T-helper 9 cell (primary cell): ENCODE measurements at regions not wholly inside any gene's neighbourhood (a gene's known extent, or its start where the extent isn't known, plus 50 kb on each side); places are given as distances from the start of the nearest gene placed in this dataset.

Experiments
- DNase-seq: peaks from one replicate; pipeline ENCODE4 v3.0.0-alpha.2; 2020

DNA sequence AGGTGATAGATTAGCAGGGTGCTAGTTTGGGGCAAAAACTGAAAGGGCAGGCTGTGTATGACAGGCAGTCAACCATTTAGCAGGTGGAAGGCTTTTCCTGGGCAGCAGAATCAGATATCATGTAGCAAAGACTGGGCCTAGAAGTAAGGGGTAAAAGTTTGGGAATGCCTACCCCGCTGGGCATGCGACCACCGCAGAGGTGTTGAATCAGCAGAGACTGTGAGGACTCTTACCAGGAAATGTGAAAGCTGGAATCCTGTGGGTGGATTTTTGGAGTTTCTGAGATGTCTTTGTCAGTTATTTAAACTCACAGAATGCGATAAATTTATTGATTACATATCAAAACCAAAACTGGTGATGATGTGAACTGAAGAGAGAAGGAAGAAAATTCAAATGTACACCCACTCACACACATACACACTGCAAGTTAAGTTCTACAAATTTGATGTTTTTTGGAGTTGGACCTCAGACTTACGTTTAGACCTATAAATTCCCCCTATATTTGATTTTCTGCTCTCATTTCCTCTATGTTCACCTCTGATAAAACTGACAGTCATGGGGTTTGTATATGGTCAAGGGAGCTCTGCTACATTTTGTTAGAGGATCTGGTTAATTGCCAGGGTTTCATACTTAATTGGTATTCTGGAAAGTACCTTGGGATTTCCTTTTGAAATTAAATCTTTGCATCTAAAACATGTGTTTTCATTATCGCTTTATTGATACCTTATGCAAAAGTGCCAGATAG, 333.6 kb downstream of the CSNK1G3 start:
- DNase-seq = no peak

DNA sequence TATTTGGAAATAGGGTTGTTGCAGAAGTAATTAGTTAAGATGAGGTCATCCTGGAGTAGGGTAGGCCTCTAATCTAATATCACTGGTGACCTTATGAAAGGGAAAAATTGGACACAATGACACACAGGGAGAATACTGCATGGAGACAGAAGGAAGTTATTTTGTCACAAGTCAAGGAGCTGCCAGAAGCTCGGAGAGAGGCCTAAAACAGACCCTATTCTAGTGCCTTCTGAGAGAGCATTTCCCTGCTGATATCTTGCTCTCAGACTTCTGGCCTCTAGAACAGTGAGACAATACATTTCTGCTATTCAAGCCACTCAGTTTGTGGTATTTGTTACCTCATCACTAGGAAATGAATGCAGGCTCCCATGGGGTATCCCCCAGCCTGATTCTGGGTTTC, 332.9 kb downstream of the CSNK1G3 start:
- no peak for DNase-seq

DNA sequence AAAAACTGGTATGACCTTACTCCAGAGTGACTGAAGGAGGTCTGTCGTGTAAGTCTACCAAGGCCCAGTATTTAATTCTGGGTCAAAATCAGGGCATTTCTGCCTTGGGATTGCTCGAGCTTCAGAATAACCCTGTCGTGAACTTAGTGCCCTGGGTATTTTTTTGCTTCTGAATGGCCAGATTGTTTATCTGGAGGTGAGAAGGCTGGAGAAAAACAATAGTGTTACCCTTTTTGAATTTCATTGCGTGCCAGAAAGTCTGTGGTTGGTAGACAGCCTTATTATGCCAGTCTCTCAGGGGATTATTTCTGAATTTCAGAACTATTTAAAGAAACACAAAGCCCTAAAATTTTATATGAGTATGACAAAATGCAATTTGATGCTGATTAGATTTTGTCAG, 323.4 kb downstream of the CSNK1G3 start:
- no peak for DNase-seq

DNA sequence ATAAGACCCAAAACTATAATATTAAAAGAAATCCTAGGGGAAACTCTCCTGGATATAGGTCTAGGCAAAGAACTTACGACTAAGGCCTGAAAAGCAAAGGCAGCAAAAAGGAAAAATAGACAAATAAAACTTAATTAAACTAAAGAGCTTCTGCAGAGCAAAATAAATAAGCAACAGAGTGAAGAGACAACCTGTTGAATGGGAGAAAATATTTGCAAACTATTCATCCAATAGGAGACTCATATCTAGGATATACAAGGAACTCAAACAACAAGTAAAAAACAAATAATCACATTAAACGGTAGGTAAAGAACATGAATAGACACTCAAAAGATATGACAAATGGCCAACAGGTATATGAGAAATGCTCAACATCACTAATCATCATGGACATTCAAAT, 318.6 kb downstream of the CSNK1G3 start:
- DNase-seq = no peak

DNA sequence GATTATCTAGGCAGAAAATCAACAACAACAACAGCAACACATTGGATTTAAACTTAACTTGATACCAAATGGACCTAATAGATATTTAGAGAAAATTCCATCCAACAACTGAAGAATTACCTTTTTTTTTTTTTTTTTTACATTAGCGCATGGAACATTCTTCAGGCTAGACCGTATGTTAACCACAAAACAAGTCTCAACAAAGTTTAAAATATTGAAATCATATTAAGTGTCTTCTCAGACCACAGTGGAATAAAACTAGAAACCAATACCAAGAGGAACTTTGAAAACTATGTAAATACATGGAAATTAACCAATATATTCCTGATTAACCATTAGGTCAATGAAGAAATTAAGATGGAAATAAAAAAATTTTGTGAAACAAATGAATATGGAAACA, 315.8 kb downstream of the CSNK1G3 start:
- DNase-seq = no peak

DNA sequence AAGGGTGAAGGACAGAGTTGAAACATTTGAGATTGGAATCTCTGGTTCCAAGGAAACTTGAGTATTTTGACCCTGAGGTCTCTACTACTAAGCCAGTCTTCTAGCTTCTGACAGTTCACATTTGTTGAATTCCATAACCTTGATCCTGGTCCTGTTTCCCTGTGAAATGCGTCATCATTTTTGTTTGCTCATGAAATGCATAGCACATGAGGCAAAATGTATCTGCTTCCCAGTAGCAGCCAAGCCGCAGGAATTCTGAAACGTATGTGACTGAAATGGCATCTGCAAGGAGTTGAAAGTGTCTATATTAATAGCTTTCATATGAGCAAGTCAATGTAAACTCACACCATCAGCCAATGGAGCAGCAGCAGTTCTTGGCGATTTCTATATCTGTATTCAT, 307.9 kb downstream of the CSNK1G3 start:
- no peak for DNase-seq

DNA sequence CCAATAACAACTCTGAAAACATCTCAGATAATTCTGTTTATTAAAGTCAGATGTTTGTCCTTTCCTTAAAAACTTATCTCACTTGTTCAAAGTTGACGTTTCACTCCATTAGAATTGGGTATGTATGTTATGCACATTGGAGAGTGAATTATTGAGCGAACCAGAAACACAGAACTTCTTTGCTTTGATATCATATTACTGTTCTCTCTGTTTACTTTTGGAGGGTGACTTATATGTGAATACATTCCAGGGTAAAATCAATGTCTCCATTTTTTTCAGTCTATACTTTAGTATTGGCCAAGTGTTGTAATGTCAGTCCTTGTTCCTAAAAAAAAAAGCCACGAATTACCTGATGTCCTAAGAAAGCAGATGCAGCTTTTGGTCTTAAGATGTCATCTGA, 307.4 kb downstream of the CSNK1G3 start:
- no peak for DNase-seq

DNA sequence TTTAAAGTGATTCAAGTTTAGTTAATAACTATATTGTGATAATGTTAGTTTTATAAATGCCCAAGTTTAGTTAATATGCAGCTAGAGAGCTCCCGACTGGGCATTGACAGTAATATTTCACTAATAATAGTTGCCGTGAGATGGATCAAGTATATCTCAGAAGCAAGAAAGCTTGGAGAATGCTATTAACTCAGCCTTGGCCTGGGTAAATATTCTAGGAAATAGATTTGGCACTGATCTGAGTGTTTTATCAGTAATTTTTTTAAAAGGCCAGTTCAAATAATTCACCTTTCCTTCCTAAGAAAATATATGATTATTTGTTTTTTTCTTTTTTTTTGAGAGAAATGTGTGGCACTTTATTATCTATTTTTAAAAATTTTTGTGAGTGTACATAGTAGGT, 305.3 kb downstream of the CSNK1G3 start:
- DNase-seq = no peak

DNA sequence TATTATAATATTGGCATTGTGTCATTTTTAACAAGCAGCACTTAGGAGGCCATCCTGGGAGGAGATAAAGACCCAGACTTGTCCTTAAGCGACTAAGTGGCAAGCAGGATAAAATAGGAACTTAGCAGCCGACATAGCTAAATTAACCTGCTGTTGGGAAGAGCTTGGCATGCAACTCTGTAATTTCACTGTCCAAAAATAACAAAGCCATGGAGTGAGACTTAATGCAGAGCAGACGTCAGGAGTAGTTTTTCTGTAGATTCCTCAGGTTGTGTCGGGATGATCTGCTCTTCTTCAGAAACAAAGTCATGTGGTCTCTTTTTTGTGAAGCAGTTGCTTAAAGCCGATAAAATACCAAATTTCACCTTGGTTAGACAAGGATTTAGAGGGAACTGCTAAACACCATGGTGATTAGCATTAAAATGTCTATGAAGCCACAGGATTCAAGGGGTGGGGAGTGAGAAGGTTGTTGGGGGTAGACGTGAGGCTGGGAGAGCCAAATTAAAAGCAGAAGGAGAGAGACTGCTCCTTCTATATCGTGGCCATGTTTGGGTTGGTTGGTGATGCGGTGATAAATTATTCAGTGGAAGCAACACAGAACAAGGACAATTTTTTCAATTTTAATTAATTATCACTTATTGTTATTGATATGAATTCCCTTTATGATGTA, 303.0 kb downstream of the CSNK1G3 start:
- DNase-seq = no peak

DNA sequence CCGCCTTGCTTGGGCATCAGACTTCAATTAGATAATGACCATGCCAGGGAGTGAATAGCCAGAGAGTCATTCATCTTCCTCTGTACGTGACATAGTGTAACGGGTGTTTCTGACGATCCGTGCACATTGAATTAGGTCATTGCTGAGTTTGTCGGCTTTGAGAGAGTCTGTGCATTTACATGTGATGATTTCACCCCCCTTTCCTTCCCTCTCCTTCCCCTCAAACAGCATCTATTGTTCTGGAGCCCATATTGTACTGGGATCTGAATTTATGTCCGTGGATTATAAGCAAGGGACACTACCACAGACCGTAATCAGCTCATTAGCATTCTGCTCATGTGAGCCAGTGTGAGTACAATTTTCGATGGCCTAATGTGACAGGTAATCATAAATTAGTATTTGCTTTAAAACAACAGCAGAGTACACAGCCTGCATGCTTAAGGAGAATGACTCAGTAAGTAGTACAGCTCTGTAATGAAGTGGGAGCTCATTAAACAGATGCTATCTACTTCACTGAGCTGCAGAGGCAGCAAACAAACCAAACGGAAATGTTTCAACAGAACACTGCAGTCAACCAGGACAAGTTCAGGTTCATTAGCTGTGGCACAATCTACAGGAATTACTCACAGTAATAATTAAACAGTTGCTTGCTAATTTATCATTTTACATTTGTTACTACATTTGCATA, 302.1 kb downstream of the CSNK1G3 start:
- DNase-seq = no peak

DNA sequence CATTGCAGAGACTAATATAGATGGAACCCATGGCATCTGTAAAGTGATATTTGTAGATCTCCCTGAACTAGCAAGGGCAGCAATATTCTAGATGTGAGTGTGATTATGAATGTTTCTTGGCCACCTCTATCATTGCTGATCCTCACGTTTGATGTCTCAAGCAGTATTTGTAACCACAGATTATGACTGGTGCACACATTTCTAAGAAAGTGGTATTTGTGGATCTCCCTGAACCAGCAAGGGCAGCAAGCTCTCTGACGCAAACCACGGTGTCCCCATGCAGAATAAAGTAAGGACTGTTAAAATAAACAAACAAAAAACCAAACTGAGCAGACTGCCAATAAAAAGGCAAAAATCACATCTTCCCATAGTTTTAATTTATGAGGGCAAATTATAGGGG, 301.3 kb downstream of the CSNK1G3 start:
- no peak for DNase-seq

DNA sequence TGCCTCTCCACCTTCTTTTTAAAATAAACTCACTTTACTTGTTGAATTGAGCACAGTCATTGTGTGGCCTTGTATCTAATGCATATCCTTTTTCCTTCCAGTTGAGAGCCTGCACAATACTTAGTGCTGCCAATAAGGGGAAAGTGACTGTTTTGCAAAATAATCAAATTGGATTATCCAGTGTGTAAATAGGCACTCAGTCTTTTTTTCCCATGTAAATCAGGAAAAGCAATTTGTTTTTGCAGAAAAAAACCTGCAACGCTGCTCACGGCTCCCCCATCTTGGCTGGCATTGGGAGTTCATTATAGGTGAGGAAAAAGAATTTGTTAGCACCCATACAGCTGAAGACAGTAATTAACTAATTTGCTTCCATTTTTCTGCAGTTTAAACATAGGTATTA, 299.9 kb downstream of the CSNK1G3 start:
- no peak for DNase-seq

DNA sequence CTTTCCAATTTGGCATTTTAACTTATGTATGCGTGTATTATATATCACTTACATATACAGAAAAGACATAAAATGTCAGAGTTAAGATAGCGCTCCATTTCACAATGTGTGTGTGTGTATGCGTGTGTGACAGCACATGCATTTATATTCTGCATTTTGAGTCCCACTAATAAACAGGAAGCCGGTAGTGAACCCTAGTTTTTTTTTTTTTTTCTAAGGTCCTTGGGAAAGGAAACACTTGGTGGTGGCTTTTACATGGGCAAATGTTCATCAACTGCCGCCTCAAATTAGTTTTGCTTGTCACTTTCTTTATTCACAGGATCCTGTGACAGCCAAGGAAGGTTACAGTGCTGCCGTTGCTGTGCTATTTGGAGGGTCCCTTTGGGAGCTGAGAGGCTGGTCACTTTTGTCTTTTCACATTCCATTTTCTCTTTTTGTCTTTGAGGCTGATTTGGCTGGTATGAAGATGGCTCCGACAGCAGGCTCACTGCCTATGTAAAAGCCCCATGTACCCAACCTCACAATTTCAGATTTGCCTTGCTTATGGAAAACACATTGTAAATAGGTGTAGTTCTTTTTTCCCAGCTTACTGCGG, 298.9 kb downstream of the CSNK1G3 start:
- DNase-seq = no peak

DNA sequence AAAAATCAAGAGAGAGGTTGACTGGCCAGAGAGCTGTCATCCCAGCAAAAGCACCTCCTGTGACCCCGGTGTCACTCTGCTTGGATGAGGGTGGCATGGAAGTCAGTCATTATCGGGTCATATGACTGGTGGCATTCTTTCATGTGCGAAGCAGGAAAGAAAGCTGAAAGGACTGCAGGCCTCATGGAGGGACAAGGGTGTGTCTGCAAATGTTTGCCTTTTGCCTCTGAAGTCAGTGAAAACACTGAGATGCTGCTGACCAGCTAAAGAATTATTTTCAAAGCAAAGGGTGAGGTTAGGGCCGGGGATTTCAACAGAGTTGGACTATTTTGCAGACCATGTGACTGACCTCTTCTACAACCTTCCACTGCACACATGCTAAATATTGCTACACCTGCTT, 298.3 kb downstream of the CSNK1G3 start:
- DNase-seq = no peak

DNA sequence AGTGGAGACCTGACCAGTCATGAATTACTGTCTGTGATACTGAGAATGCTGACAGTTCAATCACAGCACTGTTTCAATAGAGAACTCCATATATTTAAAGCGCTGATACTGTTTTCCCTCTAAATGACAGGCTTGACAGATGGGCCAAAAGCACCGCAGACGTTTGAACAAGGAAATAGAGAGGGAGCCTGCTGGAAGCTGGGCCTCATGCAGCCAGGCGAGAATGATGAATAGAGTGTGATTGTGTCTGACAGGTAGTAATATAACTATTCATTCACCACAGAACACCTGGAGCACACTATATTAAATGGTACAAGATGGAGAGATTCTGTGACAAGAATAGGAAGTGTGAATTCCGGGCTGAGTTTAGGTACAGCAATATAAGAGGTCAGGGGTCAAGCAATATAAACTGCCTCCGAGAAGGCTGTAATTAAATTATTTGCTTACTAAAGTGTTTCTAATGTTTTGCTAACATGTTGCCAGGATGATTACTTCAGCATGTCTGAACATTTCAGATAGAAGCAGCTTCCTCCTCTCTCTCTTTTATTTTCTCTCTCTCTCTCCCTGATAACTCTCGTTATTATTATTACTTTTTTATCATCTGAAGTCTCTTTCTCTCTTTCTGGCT, 297.7 kb downstream of the CSNK1G3 start:
- DNase-seq = no peak

DNA sequence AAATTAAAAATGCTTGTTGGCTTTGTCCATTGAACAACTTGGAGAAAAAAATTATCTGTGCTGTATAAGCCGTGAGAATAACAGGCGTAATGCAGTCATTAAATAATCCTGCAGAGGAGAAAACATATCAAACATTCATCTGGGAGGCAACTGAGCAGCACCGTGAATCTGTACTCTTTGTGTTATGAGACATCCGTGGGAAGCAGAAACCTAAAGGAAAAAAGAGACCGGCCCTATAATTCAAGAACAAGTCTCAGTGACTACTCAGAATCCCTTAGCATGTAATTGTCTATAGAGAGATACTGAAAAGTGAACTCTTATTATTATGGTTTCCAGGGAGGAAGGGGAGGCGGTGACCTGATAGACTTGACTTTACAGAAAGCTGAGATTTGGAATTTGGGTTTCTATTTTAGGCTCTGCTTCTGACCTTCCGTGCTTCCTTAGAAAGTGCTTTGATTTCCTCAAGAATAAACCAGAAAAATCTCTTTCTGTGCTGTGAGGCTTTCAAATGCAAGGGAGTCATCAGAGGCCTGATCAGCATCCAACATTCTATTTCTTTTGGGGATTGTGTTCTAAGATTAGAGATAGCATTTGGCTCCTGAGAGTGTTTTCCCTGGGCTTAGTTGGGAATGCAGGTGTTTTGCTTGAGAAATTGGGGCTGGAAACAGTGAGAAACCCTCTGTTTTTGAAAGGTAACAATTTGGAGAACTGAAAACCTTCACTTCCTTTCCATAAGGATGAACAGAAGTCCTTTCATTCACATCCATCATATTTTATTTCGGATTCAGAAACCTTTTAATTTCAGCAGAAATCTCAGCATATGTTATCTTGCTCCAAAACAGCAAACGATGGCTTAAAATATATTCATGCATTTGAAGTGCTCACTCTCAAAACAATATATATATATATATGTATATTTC, 296.7 kb downstream of the CSNK1G3 start:
- DNase-seq = no peak

DNA sequence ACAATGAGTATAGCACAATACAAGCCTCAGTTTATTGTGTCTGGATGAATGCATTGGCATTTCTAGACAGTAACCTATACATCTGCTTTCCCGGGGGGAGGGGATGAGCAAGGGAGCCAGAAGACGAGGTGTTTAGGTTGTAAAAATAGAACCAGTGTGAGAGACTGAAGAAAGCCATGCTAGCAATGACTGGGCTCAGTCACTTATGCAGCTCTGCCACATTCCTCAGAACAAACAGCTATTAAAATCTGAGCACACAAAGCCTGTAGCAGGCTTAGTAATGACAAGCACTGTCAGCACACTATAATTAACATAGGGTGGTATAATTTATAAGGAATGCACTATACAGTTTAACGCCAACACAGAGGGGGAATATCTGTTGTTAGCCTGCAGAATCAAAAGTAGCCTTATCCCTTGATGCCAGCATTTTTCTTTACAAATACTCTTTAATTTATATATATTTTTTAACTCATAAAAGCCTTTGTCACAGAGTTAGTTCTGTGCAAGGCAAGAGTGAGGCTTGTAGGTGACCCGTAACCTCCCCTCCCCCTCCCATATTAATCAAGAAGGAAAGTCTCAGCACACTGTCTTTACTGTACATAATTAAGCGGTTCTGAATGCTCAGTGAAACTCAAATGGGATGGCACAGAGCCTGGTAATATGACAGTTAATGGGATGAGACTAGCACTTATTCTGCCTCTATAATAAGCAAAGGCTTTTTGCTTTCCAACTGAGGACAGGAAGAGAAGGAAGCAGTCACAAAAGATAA, 295.4 kb downstream of the CSNK1G3 start:
- DNase-seq = no peak

DNA sequence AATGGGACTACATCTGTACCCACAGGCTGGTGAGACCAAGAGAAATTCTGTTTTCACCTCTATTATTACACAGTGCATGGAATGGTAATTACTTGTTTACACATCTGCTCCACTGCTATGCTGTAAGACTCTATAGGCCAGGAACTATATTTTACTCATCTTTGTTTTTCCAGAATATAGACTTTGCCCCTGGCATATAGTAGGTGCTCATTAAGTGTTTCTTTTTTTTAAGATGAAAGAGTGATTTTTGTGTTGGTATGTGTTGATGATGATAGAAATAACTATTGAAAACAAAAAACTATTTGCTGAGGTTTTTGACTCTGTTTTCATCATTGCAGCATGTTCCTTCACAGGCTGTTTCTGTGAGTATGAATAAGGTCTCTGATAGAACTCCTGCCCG, 294.7 kb downstream of the CSNK1G3 start:
- DNase-seq = no peak

DNA sequence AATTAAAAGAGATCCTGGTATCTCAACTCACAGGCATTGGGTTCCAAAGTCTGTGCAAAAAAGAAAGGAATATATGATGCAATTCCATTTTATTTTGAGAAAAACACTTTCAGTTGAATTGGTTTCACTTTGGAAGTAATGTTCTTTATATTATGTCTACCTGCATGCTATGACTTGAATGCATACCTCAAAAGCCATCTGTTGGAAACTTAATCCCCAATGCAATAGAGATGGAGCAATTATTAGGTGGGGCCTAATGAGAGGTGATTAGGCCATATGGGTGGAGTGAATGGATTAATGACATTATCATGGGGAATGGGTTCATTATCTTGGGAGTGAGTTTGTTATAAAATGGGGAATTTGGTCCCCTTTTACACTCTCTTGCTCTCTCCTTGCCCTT, 293.3 kb downstream of the CSNK1G3 start:
- no peak for DNase-seq

DNA sequence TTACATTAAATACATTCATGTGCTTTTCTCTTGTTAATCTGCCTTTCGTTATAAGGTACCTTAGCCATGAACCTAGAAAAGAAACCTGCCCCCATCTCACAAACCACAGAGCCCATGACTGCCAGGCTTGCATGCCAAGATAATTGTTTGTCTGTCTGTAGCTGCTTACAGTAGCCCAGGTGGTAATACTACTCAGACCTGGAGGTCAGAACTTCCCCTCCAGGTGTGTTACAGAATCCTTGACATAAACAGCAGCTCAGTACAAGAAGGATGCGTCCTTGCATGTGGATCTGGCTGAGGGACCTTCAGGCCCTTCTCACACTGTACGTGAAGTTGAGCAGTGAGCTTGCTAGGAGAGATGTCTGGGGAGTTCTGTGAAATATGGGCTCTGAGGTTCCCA, 291.4 kb downstream of the CSNK1G3 start:
- no peak for DNase-seq

DNA sequence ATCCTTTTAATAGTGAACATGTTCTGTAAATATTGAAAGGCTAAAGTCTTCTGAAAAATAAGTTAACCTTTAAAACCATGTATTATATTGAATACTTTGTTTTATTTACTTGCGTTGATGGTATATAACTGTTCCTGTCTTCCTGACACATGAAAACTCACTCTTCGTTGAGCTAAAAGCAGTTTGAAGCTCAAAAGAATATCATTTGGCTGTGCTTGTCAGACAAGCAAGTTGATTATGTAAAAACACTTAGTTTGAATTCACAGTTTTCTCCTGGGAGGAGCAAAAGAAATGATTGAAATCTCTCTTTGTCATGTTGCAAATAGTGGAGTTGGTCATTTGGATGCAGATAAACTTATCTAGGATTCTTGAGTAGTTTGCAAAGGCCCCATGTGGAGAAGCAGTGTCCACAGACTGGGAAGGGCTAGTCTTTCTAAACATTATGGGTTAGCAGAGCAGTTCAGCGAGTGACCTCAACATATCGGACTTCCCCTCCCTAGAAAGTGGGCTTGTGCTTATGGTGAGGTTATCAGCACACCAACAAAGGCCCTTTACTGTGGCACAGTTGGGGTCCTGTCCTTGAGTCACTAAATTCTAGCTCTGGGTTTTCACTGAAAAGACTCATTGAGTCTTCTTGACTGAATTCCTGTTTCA, 290.4 kb downstream of the CSNK1G3 start:
- no peak for DNase-seq
